Stomach (tissue), 4 donors: ENCODE measurements at regions not wholly inside any gene's neighbourhood (a gene's known extent, or its start where the extent isn't known, plus 50 kb on each side); places are given as distances from the start of the nearest gene placed in this dataset.

Experiments
- EP300 ChIP-seq: sonication (generic); formaldehyde crosslinking; IDR thresholded peaks from one replicate; pipeline ENCODE4 v1.6.1; 2017; ENCODE audit warnings: antibody characterized with exemption
- POLR2A ChIP-seq, 4 donors: fragments of 450-650 bp; IDR thresholded peaks; one replicate each; pipeline ENCODE4 v1.6.1; 2016; ENCODE audit warnings: antibody characterized with exemption in 4 of 4, control low read depth in 2 of 4, mild to moderate bottlenecking in 1 of 4, moderate library complexity in 1 of 4
- POLR2AphosphoS5 ChIP-seq, 3 donors: sonication (generic); formaldehyde crosslinking; IDR thresholded peaks; one replicate each; pipeline ENCODE4 v1.6.1; 2016; ENCODE audit warnings: antibody characterized with exemption in 3 of 3
- TF ChIP-seq, protein P1 (sequence below), 7 experiments: fragments of 450-650 bp in 4 of 7; fragments of 200-600 bp in 3 of 7; sonication (generic) in 3 of 7; IDR thresholded peaks; one replicate each; pipeline ENCODE4 v1.5.1; 2016 to 2019; ENCODE audit warnings: antibody characterized with exemption in 7 of 7, control low read depth in 2 of 7, mild to moderate bottlenecking in 1 of 7

DNA sequence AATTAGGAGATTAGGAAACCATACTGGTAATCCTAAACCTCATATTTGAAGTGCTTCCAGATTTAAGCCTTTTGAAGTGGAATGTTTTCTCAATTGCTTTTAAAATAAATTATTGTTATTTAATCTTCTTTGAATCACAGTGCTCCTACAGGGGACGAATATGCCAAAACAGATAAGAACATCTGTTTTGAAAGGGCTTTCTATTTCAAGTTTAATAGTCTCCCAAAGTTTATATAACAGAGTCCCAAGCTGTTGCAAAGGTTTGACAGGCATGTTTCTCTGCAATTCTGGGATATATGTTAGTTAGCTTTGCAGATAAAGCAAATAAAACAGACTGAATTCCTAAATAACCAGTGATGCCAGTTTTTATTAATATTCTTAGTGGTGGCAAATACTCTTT lies 803.7 kb downstream of the TLE4 start:
- TF ChIP-seq, protein P1, sequence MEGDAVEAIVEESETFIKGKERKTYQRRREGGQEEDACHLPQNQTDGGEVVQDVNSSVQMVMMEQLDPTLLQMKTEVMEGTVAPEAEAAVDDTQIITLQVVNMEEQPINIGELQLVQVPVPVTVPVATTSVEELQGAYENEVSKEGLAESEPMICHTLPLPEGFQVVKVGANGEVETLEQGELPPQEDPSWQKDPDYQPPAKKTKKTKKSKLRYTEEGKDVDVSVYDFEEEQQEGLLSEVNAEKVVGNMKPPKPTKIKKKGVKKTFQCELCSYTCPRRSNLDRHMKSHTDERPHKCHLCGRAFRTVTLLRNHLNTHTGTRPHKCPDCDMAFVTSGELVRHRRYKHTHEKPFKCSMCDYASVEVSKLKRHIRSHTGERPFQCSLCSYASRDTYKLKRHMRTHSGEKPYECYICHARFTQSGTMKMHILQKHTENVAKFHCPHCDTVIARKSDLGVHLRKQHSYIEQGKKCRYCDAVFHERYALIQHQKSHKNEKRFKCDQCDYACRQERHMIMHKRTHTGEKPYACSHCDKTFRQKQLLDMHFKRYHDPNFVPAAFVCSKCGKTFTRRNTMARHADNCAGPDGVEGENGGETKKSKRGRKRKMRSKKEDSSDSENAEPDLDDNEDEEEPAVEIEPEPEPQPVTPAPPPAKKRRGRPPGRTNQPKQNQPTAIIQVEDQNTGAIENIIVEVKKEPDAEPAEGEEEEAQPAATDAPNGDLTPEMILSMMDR (IDR thresholded peaks at IDR 0.05), result no peak
- TF ChIP-seq POLR2AphosphoS5 (IDR thresholded peaks at IDR 0.05) (no peak), POLR2A (IDR thresholded peaks at IDR 0.05) (no peak), EP300 (no peak)
